ENCODE measurements at regions not wholly inside any gene's neighbourhood (a gene's known extent, or its start where the extent isn't known, plus 50 kb on each side); places are given as distances from the start of the nearest gene placed in this dataset.

GRCh38 chr13:80448725-80449124 lies 107.8 kb upstream of the SPRY2 start:
- no peak for TF ChIP-seq POLR2A (IDR thresholded peaks at IDR 0.05; ENCODE audit: low read depth, low read length)
- no peak for TF ChIP-seq CTCF (conservative IDR thresholded peaks at IDR 0.05; ENCODE audit: low read depth, low read length)
- no peak for TF ChIP-seq FOS (IDR thresholded peaks at IDR 0.05; ENCODE audit: low read depth, low read length)
- TF ChIP-seq SMC3 (IDR thresholded peaks at IDR 0.05; ENCODE audit: low read depth, low read length), result no peak
- TF ChIP-seq RAD21 (IDR thresholded peaks at IDR 0.05; ENCODE audit: low read length), result no peak
- TF ChIP-seq RFX5 (IDR thresholded peaks at IDR 0.05; ENCODE audit: low read depth, low read length), result no peak
- TF ChIP-seq, protein P1, sequence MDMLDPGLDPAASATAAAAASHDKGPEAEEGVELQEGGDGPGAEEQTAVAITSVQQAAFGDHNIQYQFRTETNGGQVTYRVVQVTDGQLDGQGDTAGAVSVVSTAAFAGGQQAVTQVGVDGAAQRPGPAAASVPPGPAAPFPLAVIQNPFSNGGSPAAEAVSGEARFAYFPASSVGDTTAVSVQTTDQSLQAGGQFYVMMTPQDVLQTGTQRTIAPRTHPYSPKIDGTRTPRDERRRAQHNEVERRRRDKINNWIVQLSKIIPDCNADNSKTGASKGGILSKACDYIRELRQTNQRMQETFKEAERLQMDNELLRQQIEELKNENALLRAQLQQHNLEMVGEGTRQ (IDR thresholded peaks at IDR 0.05; ENCODE audit: low read depth, low read length), result no peak
- no peak for TF ChIP-seq MAFK (IDR thresholded peaks at IDR 0.05; ENCODE audit: low read depth, low read length)
- TF ChIP-seq RCOR1 (IDR thresholded peaks at IDR 0.05; ENCODE audit: insufficient replicate concordance, low read length), result no peak
- TF ChIP-seq CEBPB (IDR thresholded peaks at IDR 0.05; ENCODE audit: low read depth, low read length), result no peak
- TF ChIP-seq NFE2L2 (IDR thresholded peaks at IDR 0.05; ENCODE audit: low read depth, low read length), result no peak
- no peak for TF ChIP-seq CHD1 (IDR thresholded peaks at IDR 0.05; ENCODE audit: low read depth, low read length)
- TF ChIP-seq, protein P2, sequence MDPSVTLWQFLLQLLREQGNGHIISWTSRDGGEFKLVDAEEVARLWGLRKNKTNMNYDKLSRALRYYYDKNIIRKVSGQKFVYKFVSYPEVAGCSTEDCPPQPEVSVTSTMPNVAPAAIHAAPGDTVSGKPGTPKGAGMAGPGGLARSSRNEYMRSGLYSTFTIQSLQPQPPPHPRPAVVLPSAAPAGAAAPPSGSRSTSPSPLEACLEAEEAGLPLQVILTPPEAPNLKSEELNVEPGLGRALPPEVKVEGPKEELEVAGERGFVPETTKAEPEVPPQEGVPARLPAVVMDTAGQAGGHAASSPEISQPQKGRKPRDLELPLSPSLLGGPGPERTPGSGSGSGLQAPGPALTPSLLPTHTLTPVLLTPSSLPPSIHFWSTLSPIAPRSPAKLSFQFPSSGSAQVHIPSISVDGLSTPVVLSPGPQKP (IDR thresholded peaks at IDR 0.05; ENCODE audit: borderline replicate concordance, low read depth, low read length), result no peak
- no peak for TF ChIP-seq BHLHE40 (IDR thresholded peaks at IDR 0.05; ENCODE audit: low read depth, low read length)

Data from IMR-90 (cell line).